ENCODE measurements at regions not wholly inside any gene's neighbourhood (a gene's known extent, or its start where the extent isn't known, plus 50 kb on each side); places are given as distances from the start of the nearest gene placed in this dataset.

GRCh38 chr13:76737526-76737925, 148.7 kb downstream of the KCTD12 start:
- TF ChIP-seq CTCF (IDR thresholded peaks at IDR 0.05) (no peak), POLR2A (IDR thresholded peaks at IDR 0.05) (no peak)

Data from body of pancreas (tissue), 4 donors.